HFF-Myc (cell line): ENCODE measurements at regions not wholly inside any gene's neighbourhood (a gene's known extent, or its start where the extent isn't known, plus 50 kb on each side); places are given as distances from the start of the nearest gene placed in this dataset.

ENCODE experiments used
- DNase-seq: peaks from one replicate; pipeline ENCODE4 v3.0.0-alpha.2; 2011; ENCODE audit warnings: low read depth; ENCODE audit errors: extremely low read depth
- H3K4me3 ChIP-seq: replicated peaks from 2 replicates; pipeline ENCODE4 v1.5.1; 2011; ENCODE audit warnings: low read depth, mild to moderate bottlenecking, control low read depth, low read length
- CTCF ChIP-seq: IDR thresholded peaks from 2 replicates; pipeline ENCODE4 v1.5.1; 2012; ENCODE audit warnings: mild to moderate bottlenecking, low read depth, low read length, control low read depth; ENCODE audit errors: missing control alignments

- H3K4me3 ChIP-seq: no peak overlapping the region
- TF ChIP-seq CTCF: no peak
- no peak for DNase-seq
Observed at GRCh38 chr16:86833136-86833535, 254.8 kb downstream of the FOXL1 start.

GRCh38 chr16:86834451-86835035 is 256.2 kb downstream of the FOXL1 start:
- DNase-seq: peak; percentile 12
- no peak overlapping the region for H3K4me3 ChIP-seq
- TF ChIP-seq CTCF: peak; percentile 30

GRCh38 chr16:86835982-86836381 is 257.6 kb downstream of the FOXL1 start:
- DNase-seq: no peak

GRCh38 chr16:86836503-86837129 is 258.3 kb downstream of the FOXL1 start:
- DNase-seq: peak; percentile 30
- no peak overlapping the region for H3K4me3 ChIP-seq
- TF ChIP-seq CTCF: no peak

More at GRCh38 chr16:86835982-86836381, 257.6 kb downstream of the FOXL1 start:
- no peak overlapping the region for H3K4me3 ChIP-seq
- no peak for TF ChIP-seq CTCF

GRCh38 chr16:86843812-86844211 is 265.5 kb downstream of the FOXL1 start:
- no peak for DNase-seq
- no peak for TF ChIP-seq CTCF
- H3K4me3 ChIP-seq: no peak overlapping the region

- DNase-seq: no peak
- TF ChIP-seq CTCF: no peak
- H3K4me3 ChIP-seq: no peak overlapping the region
Observed at GRCh38 chr16:86844695-86845094, 266.3 kb downstream of the FOXL1 start.
